MCF 10A (cell line): ENCODE measurements at regions not wholly inside any gene's neighbourhood (a gene's known extent, or its start where the extent isn't known, plus 50 kb on each side); places are given as distances from the start of the nearest gene placed in this dataset.

Source experiments
- BruUV-seq: library from RNA; stranded (reverse); fragments of 400-500 nt; replicated peaks from 2 replicates; lab custom pipeline; 2021; lab: Mats Ljungman, UMichigan
- CTCF ChIA-PET: fragments of 300-600 bp; sonication (Branson Sonifier 250); formaldehyde crosslinking; extraction: SDS; loops from one replicate; lab custom pipeline; 2021; ENCODE audit warnings: antibody characterized with exemption, inconsistent platforms; lab: Yijun Ruan, JAX
- POLR2A ChIA-PET: fragments of 300-600, 350-650 bp; sonication (Branson Sonifier 250); formaldehyde crosslinking; extraction: SDS; loops from one replicate; lab custom pipeline; 2020; ENCODE audit warnings: antibody characterized with exemption, inconsistent platforms; lab: Yijun Ruan, JAX
- DNase-seq: peaks from one replicate; pipeline ENCODE4 v3.0.0-alpha.2; 2018; ENCODE audit not compliant: unreplicated experiment
- H3K27ac Mint-ChIP-seq: one replicate; pipeline ENCODE4 v1.8.0; 2022; ENCODE audit warnings: mild to moderate bottlenecking, low read depth, mixed read lengths; ENCODE audit not compliant: unreplicated experiment
- H3K27me3 Mint-ChIP-seq: one replicate; pipeline ENCODE4 v1.8.0; 2022; ENCODE audit warnings: mixed read lengths; ENCODE audit not compliant: insufficient read depth, unreplicated experiment
- H3K36me3 Mint-ChIP-seq: one replicate; pipeline ENCODE4 v1.8.0; 2022; ENCODE audit warnings: mild to moderate bottlenecking, moderate library complexity, mixed read lengths; ENCODE audit not compliant: insufficient read depth, unreplicated experiment
- H3K4me1 Mint-ChIP-seq: one replicate; pipeline ENCODE4 v1.8.0; 2022; ENCODE audit warnings: mixed read lengths; ENCODE audit not compliant: insufficient read depth, unreplicated experiment
- H3K4me3 Mint-ChIP-seq: one replicate; pipeline ENCODE4 v1.8.0; 2022; ENCODE audit warnings: mild to moderate bottlenecking, moderate library complexity, mixed read lengths; ENCODE audit not compliant: unreplicated experiment
- H3K9me3 Mint-ChIP-seq: one replicate; pipeline ENCODE4 v1.8.0; 2022; ENCODE audit warnings: mixed read lengths; ENCODE audit not compliant: unreplicated experiment
- intact Hi-C: fragments of 100-400 bp; cut with micrococcal nuclease; formaldehyde crosslinking; loops from 2 replicates; pipeline ENCODE4 v1.14.1; 2022
- TF ChIP-seq, protein P1 (sequence below): fragments of 200-600 bp; IDR thresholded peaks from one replicate; pipeline ENCODE4 v1.8.0; 2022; ENCODE audit warnings: antibody characterized with exemption, mild to moderate bottlenecking; ENCODE audit not compliant: unreplicated experiment

GRCh38 chr12:67415473-67415872, 146.3 kb downstream of the CAND1 start:
- peak; percentile 30 for DNase-seq
- CTCF ChIA-PET = no interaction called here
- Mint-ChIP-seq H3K9me3 (peaks cover 7% of the 10 kb centered on the region), H3K4me1 (peaks cover 13% of the 10 kb centered on the region), H3K27me3 (no peaks in the 10 kb centered on the region), H3K36me3 (no peaks in the 10 kb centered on the region), H3K4me3 (no peak overlapping the region), H3K27ac (no peak overlapping the region)
- intact Hi-C loops = no loop called here
- POLR2A ChIA-PET = no interaction called here
- TF ChIP-seq, protein P1, sequence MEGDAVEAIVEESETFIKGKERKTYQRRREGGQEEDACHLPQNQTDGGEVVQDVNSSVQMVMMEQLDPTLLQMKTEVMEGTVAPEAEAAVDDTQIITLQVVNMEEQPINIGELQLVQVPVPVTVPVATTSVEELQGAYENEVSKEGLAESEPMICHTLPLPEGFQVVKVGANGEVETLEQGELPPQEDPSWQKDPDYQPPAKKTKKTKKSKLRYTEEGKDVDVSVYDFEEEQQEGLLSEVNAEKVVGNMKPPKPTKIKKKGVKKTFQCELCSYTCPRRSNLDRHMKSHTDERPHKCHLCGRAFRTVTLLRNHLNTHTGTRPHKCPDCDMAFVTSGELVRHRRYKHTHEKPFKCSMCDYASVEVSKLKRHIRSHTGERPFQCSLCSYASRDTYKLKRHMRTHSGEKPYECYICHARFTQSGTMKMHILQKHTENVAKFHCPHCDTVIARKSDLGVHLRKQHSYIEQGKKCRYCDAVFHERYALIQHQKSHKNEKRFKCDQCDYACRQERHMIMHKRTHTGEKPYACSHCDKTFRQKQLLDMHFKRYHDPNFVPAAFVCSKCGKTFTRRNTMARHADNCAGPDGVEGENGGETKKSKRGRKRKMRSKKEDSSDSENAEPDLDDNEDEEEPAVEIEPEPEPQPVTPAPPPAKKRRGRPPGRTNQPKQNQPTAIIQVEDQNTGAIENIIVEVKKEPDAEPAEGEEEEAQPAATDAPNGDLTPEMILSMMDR = no peak
- BruUV-seq = no TSS peak

- Mint-ChIP-seq H3K4me3 (no peak overlapping the region), H3K27ac (no peak overlapping the region), H3K36me3 (no peaks in the 10 kb centered on the region), H3K4me1 (peaks cover 5% of the 10 kb centered on the region), H3K27me3 (no peaks in the 10 kb centered on the region), H3K9me3 (no peaks in the 10 kb centered on the region)
- ChIA-PET POLR2A (no interaction called here), CTCF (interaction anchor here (0.6 to 1.2 kb wide), 3 partner anchors 35 to 150 kb away, joined by 4 to 5 read pairs (median 5); partner anchors contain the start of gene CAND1)
- no peak for DNase-seq
- intact Hi-C loops = no loop called here
- TF ChIP-seq, protein P1 = no peak
- BruUV-seq = no TSS peak
Measured at GRCh38 chr12:67419810-67420209, 150.7 kb downstream of the CAND1 start.

DNA sequence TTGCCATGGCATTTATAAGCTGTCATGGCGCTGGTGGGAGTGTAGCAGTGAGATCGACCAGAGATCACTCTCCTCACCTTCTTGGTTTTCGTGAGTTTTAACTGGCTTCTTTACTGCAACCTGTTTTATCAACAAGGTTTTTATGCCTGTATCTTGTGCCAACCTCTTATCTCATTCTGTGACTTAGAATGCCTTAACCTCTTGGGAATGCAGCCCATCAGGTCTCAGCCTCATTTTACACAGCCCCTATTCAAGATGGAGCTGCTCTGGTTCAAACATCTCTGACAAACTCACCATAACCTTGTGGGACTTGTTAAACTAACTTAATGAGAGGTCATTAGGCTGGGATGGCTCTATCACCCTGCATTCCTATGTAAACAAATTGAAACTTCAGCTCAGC, 151.3 kb downstream of the CAND1 start:
- DNase-seq = no peak
- ChIA-PET POLR2A (interaction anchor here (0.7 kb wide), 1 partner anchor 34 kb away, joined by 4 read pairs; no protein-coding TSS in a partner anchor), CTCF (interaction anchor here (0.5 to 2.1 kb wide), 2 partner anchors 64 to 581 kb away, joined by 3 to 6 read pairs; no protein-coding TSS in a partner anchor)
- no peaks in the 10 kb centered on the region for H3K36me3 Mint-ChIP-seq
- no TSS peak for BruUV-seq
- H3K27me3 Mint-ChIP-seq = no peaks in the 10 kb centered on the region
- peaks cover 5% of the 10 kb centered on the region for H3K4me1 Mint-ChIP-seq
- H3K9me3 Mint-ChIP-seq = no peaks in the 10 kb centered on the region
- no peak overlapping the region for H3K27ac Mint-ChIP-seq
- no peak overlapping the region for H3K4me3 Mint-ChIP-seq
- intact Hi-C loops = no loop called here
- TF ChIP-seq, protein P1 = no peak

DNA sequence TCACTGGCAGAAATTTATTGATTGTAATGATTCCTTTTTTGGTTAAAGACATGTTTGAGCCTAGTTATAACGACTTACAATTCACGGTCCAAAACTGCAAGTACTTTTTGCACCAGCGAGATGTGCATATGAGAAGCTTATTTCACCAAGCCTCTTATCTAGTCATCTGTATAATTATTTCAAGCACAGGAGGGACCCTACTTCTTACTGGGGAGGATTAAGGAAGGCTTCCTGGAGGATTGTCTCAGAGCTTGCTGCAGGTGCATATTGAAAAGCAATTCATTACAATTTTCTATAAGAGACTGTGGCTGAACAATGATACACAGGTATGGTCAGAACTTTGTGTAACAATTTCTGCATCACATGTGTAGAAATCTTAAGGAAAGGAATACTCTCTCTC, 152.9 kb downstream of the CAND1 start:
- H3K36me3 Mint-ChIP-seq = no peaks in the 10 kb centered on the region
- no peak for DNase-seq
- TF ChIP-seq, protein P1 = no peak
- no TSS peak for BruUV-seq
- no peak overlapping the region for H3K27ac Mint-ChIP-seq
- no peaks in the 10 kb centered on the region for H3K4me1 Mint-ChIP-seq
- H3K9me3 Mint-ChIP-seq = no peaks in the 10 kb centered on the region
- no peaks in the 10 kb centered on the region for H3K27me3 Mint-ChIP-seq
- no peak overlapping the region for H3K4me3 Mint-ChIP-seq
- POLR2A ChIA-PET = no interaction called here
- intact Hi-C loops = no loop called here
- CTCF ChIA-PET = interaction anchor here (0.7 to 2.1 kb wide), 3 partner anchors 66 to 1261 kb away, joined by 3 to 6 read pairs (median 4); no protein-coding TSS in a partner anchor
